IPS DF 4.7 (cell line): ENCODE measurements at regions not wholly inside any gene's neighbourhood (a gene's known extent, or its start where the extent isn't known, plus 50 kb on each side); places are given as distances from the start of the nearest gene placed in this dataset.
"Not testable (repeated sequence)": the region's sequence is repeated elsewhere in the genome, so short reads cannot be mapped to it uniquely, and the experiment has no call there.

Experiments used
- DNase-seq: peaks from one replicate; pipeline ENCODE4 v3.0.0-alpha.2; 2013; ENCODE audit warnings: low spot score; ENCODE audit errors: extremely low read depth

GRCh38 chr2:198917926-198918720 lies 539.6 kb downstream of the SATB2 start:
- no peak for DNase-seq

- no peak for DNase-seq
Measured at GRCh38 chr2:198917275-198917674, 540.5 kb downstream of the SATB2 start.

- no peak for DNase-seq
Measured at GRCh38 chr2:198916548-198917080, 541.1 kb downstream of the SATB2 start.

GRCh38 chr2:198913394-198914152 lies 544.2 kb downstream of the SATB2 start:
- no peak for DNase-seq

- no peak for DNase-seq
Measured at GRCh38 chr2:198909525-198910267, 548.0 kb downstream of the SATB2 start.

- no peak for DNase-seq
Measured at GRCh38 chr2:198905881-198906612, 551.7 kb downstream of the SATB2 start.

- DNase-seq = no peak
Measured at GRCh38 chr2:198901894-198902293, 555.8 kb downstream of the SATB2 start.

- DNase-seq = no peak
Measured at GRCh38 chr2:198900141-198900540, 557.6 kb downstream of the SATB2 start.

- no peak for DNase-seq
Measured at GRCh38 chr2:198890490-198890889, 567.2 kb downstream of the SATB2 start.

- DNase-seq = no peak
Measured at GRCh38 chr2:198883604-198884003, 574.1 kb downstream of the SATB2 start.

- DNase-seq = no peak
Measured at GRCh38 chr2:198880986-198881385, 576.8 kb downstream of the SATB2 start.

- DNase-seq = no peak
Measured at GRCh38 chr2:198880421-198880820, 577.3 kb downstream of the SATB2 start.

GRCh38 chr2:198874472-198874858 lies 583.3 kb downstream of the SATB2 start:
- DNase-seq = no peak

- DNase-seq = no peak
Measured at GRCh38 chr2:198873503-198874471, 584.0 kb downstream of the SATB2 start.

- no peak for DNase-seq
Measured at GRCh38 chr2:198863655-198864054, 594.1 kb downstream of the SATB2 start.

GRCh38 chr2:198861080-198861479 lies 596.7 kb downstream of the SATB2 start:
- no peak for DNase-seq

- no peak for DNase-seq
Measured at GRCh38 chr2:198857246-198857645, 600.5 kb downstream of the SATB2 start.

GRCh38 chr2:198855746-198856145 lies 602.0 kb downstream of the SATB2 start:
- not testable (repeated sequence) for DNase-seq

- no peak for DNase-seq
Measured at GRCh38 chr2:198852248-198852647, 605.5 kb downstream of the SATB2 start.

- no peak for DNase-seq
Measured at GRCh38 chr2:198825534-198825933, 632.2 kb downstream of the SATB2 start.
